Duodenal mucosa (tissue), 2 donors: ENCODE measurements at regions not wholly inside any gene's neighbourhood (a gene's known extent, or its start where the extent isn't known, plus 50 kb on each side); places are given as distances from the start of the nearest gene placed in this dataset.

Source experiments
- H3K27ac ChIP-seq: one replicate; pipeline ENCODE4 v1.7.0; 2013; ENCODE audit warnings: low read depth, low read length
- H3K27me3 ChIP-seq, 2 donors: one replicate each; pipeline ENCODE4 v1.7.0; 2013; ENCODE audit warnings: low read length in 2 of 2, control low read depth in 1 of 2; ENCODE audit not compliant: insufficient read depth in 2 of 2, control insufficient read depth in 1 of 2
- H3K36me3 ChIP-seq, 2 donors: one replicate each; pipeline ENCODE4 v1.7.0; 2013; ENCODE audit warnings: low read length in 2 of 2, control low read depth in 1 of 2; ENCODE audit not compliant: insufficient read depth in 2 of 2, control insufficient read depth in 1 of 2
- H3K4me1 ChIP-seq, 2 donors: one replicate each; pipeline ENCODE4 v1.7.0; 2013; ENCODE audit warnings: low read length in 2 of 2, control low read depth in 1 of 2; ENCODE audit not compliant: insufficient read depth in 2 of 2, control insufficient read depth in 1 of 2
- H3K4me3 ChIP-seq, 2 donors: one replicate each; pipeline ENCODE4 v1.7.0; 2013; ENCODE audit warnings: low read length in 2 of 2, low read depth in 1 of 2
- H3K9ac ChIP-seq, 2 donors: one replicate each; pipeline ENCODE4 v1.7.0; 2013; ENCODE audit warnings: low read length in 2 of 2, low read depth in 1 of 2
- H3K9me3 ChIP-seq, 2 donors: one replicate each; pipeline ENCODE4 v1.7.0; 2013; ENCODE audit warnings: low read length in 2 of 2, control low read depth in 1 of 2; ENCODE audit not compliant: control insufficient read depth in 1 of 2

- Histone ChIP-seq H3K9me3 (no peaks in the 10 kb centered on the region), H3K36me3 (no peaks in the 10 kb centered on the region), H3K9ac (no peak overlapping the region), H3K27ac (no peak overlapping the region), H3K27me3 (peaks cover 0 to 5% of the 10 kb centered on the region in 2 donors), H3K4me1 (no peaks in the 10 kb centered on the region), H3K4me3 (no peak overlapping the region)
Measured at GRCh38 chr2:239583879-239584859, 183.3 kb upstream of the HDAC4 start.

GRCh38 chr2:239583171-239583878, 182.5 kb upstream of the HDAC4 start:
- Histone ChIP-seq H3K4me3 (no peak overlapping the region), H3K9ac (no peak overlapping the region), H3K9me3 (no peaks in the 10 kb centered on the region), H3K27me3 (peaks cover 0 to 5% of the 10 kb centered on the region in 2 donors), H3K27ac (no peak overlapping the region), H3K4me1 (no peaks in the 10 kb centered on the region), H3K36me3 (no peaks in the 10 kb centered on the region)

GRCh38 chr2:239582476-239582875, 181.7 kb upstream of the HDAC4 start:
- no peaks in the 10 kb centered on the region for H3K27me3 ChIP-seq
- H3K9ac ChIP-seq = no peak overlapping the region
- H3K27ac ChIP-seq = no peak overlapping the region
- no peaks in the 10 kb centered on the region for H3K36me3 ChIP-seq
- H3K4me1 ChIP-seq = no peaks in the 10 kb centered on the region
- H3K4me3 ChIP-seq = no peak overlapping the region
- no peaks in the 10 kb centered on the region for H3K9me3 ChIP-seq

- Histone ChIP-seq H3K4me1 (no peaks in the 10 kb centered on the region), H3K27ac (no peak overlapping the region), H3K27me3 (no peaks in the 10 kb centered on the region), H3K9me3 (no peaks in the 10 kb centered on the region), H3K36me3 (no peaks in the 10 kb centered on the region), H3K9ac (no peak overlapping the region), H3K4me3 (no peak overlapping the region)
Measured at GRCh38 chr2:239581352-239581901, 180.6 kb upstream of the HDAC4 start.

GRCh38 chr2:239580199-239580527, 179.3 kb upstream of the HDAC4 start:
- H3K9me3 ChIP-seq = no peaks in the 10 kb centered on the region
- no peak overlapping the region for H3K27ac ChIP-seq

GRCh38 chr2:239579524-239580198, 178.8 kb upstream of the HDAC4 start:
- Histone ChIP-seq H3K9ac (no peak overlapping the region), H3K27me3 (peaks cover 0 to 3% of the 10 kb centered on the region in 2 donors), H3K36me3 (no peaks in the 10 kb centered on the region), H3K27ac (no peak overlapping the region), H3K4me1 (no peaks in the 10 kb centered on the region), H3K9me3 (no peaks in the 10 kb centered on the region), H3K4me3 (no peak overlapping the region)

More at GRCh38 chr2:239580199-239580527, 179.3 kb upstream of the HDAC4 start:
- Histone ChIP-seq H3K4me1 (no peaks in the 10 kb centered on the region), H3K9ac (no peak overlapping the region), H3K27me3 (peaks cover 0 to 3% of the 10 kb centered on the region in 2 donors), H3K36me3 (no peaks in the 10 kb centered on the region), H3K4me3 (no peak overlapping the region)

GRCh38 chr2:239579081-239579480, 178.3 kb upstream of the HDAC4 start:
- H3K27ac ChIP-seq = no peak overlapping the region
- H3K9me3 ChIP-seq = no peaks in the 10 kb centered on the region
- H3K4me3 ChIP-seq = no peak overlapping the region
- peaks cover 0 to 3% of the 10 kb centered on the region in 2 donors for H3K27me3 ChIP-seq
- H3K4me1 ChIP-seq = no peaks in the 10 kb centered on the region
- H3K9ac ChIP-seq = no peak overlapping the region
- H3K36me3 ChIP-seq = no peaks in the 10 kb centered on the region

GRCh38 chr2:239578381-239578780, 177.6 kb upstream of the HDAC4 start:
- Histone ChIP-seq H3K36me3 (no peaks in the 10 kb centered on the region), H3K4me1 (no peaks in the 10 kb centered on the region), H3K4me3 (no peak overlapping the region), H3K27me3 (peaks cover 0 to 3% of the 10 kb centered on the region in 2 donors), H3K9ac (no peak overlapping the region), H3K27ac (no peak overlapping the region), H3K9me3 (no peaks in the 10 kb centered on the region)

- Histone ChIP-seq H3K27ac (no peak overlapping the region), H3K4me3 (no peak overlapping the region), H3K36me3 (no peaks in the 10 kb centered on the region), H3K4me1 (no peaks in the 10 kb centered on the region), H3K9ac (no peak overlapping the region), H3K27me3 (peaks cover 0 to 3% of the 10 kb centered on the region in 2 donors), H3K9me3 (no peaks in the 10 kb centered on the region)
Measured at GRCh38 chr2:239577935-239578334, 177.1 kb upstream of the HDAC4 start.
